GM21529 (cell line): ENCODE measurements at regions not wholly inside any gene's neighbourhood (a gene's known extent, or its start where the extent isn't known, plus 50 kb on each side); places are given as distances from the start of the nearest gene placed in this dataset.

ENCODE experiments used
- ATAC-seq: cut with Tn5 transposase; IDR thresholded peaks from one replicate; pipeline ENCODE4 v1.9.1; 2021; ENCODE audit not compliant: unreplicated experiment

- ATAC-seq = no peak
Observed at GRCh38 chr5:63894690-63895089, 67.6 kb downstream of the HTR1A start.

- no peak for ATAC-seq
Observed at GRCh38 chr5:63878788-63879187, 83.5 kb downstream of the HTR1A start.

- no peak for ATAC-seq
Observed at GRCh38 chr5:63877961-63878360, 84.3 kb downstream of the HTR1A start.

GRCh38 chr5:63860379-63860778 lies 101.9 kb downstream of the HTR1A start:
- ATAC-seq = no peak

GRCh38 chr5:63854076-63854475 lies 108.2 kb downstream of the HTR1A start:
- ATAC-seq = no peak

- no peak for ATAC-seq
Observed at GRCh38 chr5:63843190-63843589, 119.1 kb downstream of the HTR1A start.

GRCh38 chr5:63837437-63837836 lies 124.8 kb downstream of the HTR1A start:
- ATAC-seq = no peak

- no peak for ATAC-seq
Observed at GRCh38 chr5:63831381-63831780, 130.9 kb downstream of the HTR1A start.

GRCh38 chr5:63825984-63826383 lies 136.3 kb downstream of the HTR1A start:
- ATAC-seq = no peak

GRCh38 chr5:63823583-63823982 lies 138.7 kb downstream of the HTR1A start:
- ATAC-seq = no peak

GRCh38 chr5:63822614-63823013 lies 139.6 kb downstream of the HTR1A start:
- no peak for ATAC-seq

GRCh38 chr5:63820577-63820976 lies 141.7 kb downstream of the HTR1A start:
- ATAC-seq = no peak

- no peak for ATAC-seq
Observed at GRCh38 chr5:63812693-63813092, 149.6 kb downstream of the HTR1A start.

- no peak for ATAC-seq
Observed at GRCh38 chr5:63811961-63812360, 150.3 kb downstream of the HTR1A start.

GRCh38 chr5:63811286-63811685 lies 151.0 kb downstream of the HTR1A start:
- no peak for ATAC-seq

GRCh38 chr5:63805151-63805550 lies 157.1 kb downstream of the HTR1A start:
- no peak for ATAC-seq

GRCh38 chr5:63803165-63803564 lies 159.1 kb downstream of the HTR1A start:
- no peak for ATAC-seq

GRCh38 chr5:63794979-63795378 lies 167.3 kb downstream of the HTR1A start:
- no peak for ATAC-seq

GRCh38 chr5:63794296-63794695 lies 167.9 kb downstream of the HTR1A start:
- ATAC-seq = no peak

- no peak for ATAC-seq
Observed at GRCh38 chr5:63774939-63775338, 187.3 kb downstream of the HTR1A start.

GRCh38 chr5:63768221-63768620 lies 194.0 kb downstream of the HTR1A start:
- ATAC-seq = no peak

- ATAC-seq = no peak
Observed at GRCh38 chr5:63760965-63761364, 201.3 kb downstream of the HTR1A start.

GRCh38 chr5:63743096-63743798 lies 219.0 kb downstream of the HTR1A start:
- ATAC-seq = no peak
